Trophoblast cell (in vitro differentiated cells and primary cell): ENCODE measurements at regions not wholly inside any gene's neighbourhood (a gene's known extent, or its start where the extent isn't known, plus 50 kb on each side); places are given as distances from the start of the nearest gene placed in this dataset.
A peak's percentile ranks its signal among the peaks of the same experiment; 100 is the strongest.

Experiments used
- DNase-seq, 2 donors: peaks; one replicate each; pipeline ENCODE4 v3.0.0-alpha.2; 2016
- H2AFZ ChIP-seq: 2 replicates; pipeline ENCODE4 v1.6.1; 2013; ENCODE audit warnings: low read length, moderate library complexity, mild to moderate bottlenecking; ENCODE audit not compliant: insufficient read depth, poor library complexity
- H2AK5ac ChIP-seq: 2 replicates; pipeline ENCODE4 v1.6.1; 2013; ENCODE audit warnings: mild to moderate bottlenecking, low read length
- H2BK120ac ChIP-seq: 2 replicates; pipeline ENCODE4 v1.6.1; 2013; ENCODE audit warnings: low read length, mild to moderate bottlenecking, moderate library complexity; ENCODE audit not compliant: insufficient read depth, poor library complexity
- H2BK12ac ChIP-seq: 2 replicates; pipeline ENCODE4 v1.6.1; 2013; ENCODE audit warnings: mild to moderate bottlenecking, low read length, moderate library complexity
- H2BK5ac ChIP-seq: 2 replicates; pipeline ENCODE4 v1.6.1; 2013; ENCODE audit warnings: low read length, low read depth, moderate library complexity, mild to moderate bottlenecking; ENCODE audit not compliant: poor library complexity
- H3K14ac ChIP-seq: 2 replicates; pipeline ENCODE4 v1.6.1; 2013; ENCODE audit warnings: mild to moderate bottlenecking, low read length
- H3K18ac ChIP-seq: 2 replicates; pipeline ENCODE4 v1.6.1; 2013; ENCODE audit warnings: mild to moderate bottlenecking, low read length
- H3K23ac ChIP-seq: 2 replicates; pipeline ENCODE4 v1.6.1; 2013; ENCODE audit warnings: low read length
- H3K27ac ChIP-seq: 2 replicates; pipeline ENCODE4 v1.5.1; 2013; ENCODE audit warnings: low read depth, mild to moderate bottlenecking, inconsistent platforms, low read length, moderate library complexity
- H3K27me3 ChIP-seq: 2 replicates; pipeline ENCODE4 v1.6.1; 2013; ENCODE audit warnings: inconsistent platforms, mild to moderate bottlenecking, low read length, moderate library complexity; ENCODE audit not compliant: insufficient read depth
- H3K36me3 ChIP-seq, 2 experiments: 1 replicate in 1 of 2; 2 replicates in 1 of 2; pipeline ENCODE4 v1.6.1; 2013; ENCODE audit warnings: low read length in 2 of 2, mild to moderate bottlenecking in 2 of 2, moderate library complexity in 1 of 2; ENCODE audit not compliant: insufficient read depth in 2 of 2, control insufficient read depth in 1 of 2
- H3K4ac ChIP-seq: 2 replicates; pipeline ENCODE4 v1.6.1; 2013; ENCODE audit warnings: low read depth, mild to moderate bottlenecking, low read length, moderate library complexity
- H3K4me1 ChIP-seq, 2 experiments: 1 replicate in 1 of 2; 2 replicates in 1 of 2; pipeline ENCODE4 v1.6.1; 2013; ENCODE audit warnings: low read length in 2 of 2, mild to moderate bottlenecking in 2 of 2, moderate library complexity in 1 of 2; ENCODE audit not compliant: insufficient read depth in 2 of 2, control insufficient read depth in 1 of 2
- H3K4me2 ChIP-seq: 2 replicates; pipeline ENCODE4 v1.6.1; 2013; ENCODE audit warnings: inconsistent platforms, mild to moderate bottlenecking, low read length, moderate library complexity
- H3K4me3 ChIP-seq: 2 replicates; pipeline ENCODE4 v1.5.1; 2013; ENCODE audit warnings: mild to moderate bottlenecking, low read depth, low read length, inconsistent platforms
- H3K79me1 ChIP-seq: one replicate; pipeline ENCODE4 v1.6.1; 2013; ENCODE audit warnings: low read length
- H3K79me2 ChIP-seq: 2 replicates; pipeline ENCODE4 v1.6.1; 2013; ENCODE audit warnings: low read length, mild to moderate bottlenecking; ENCODE audit not compliant: control insufficient read depth, insufficient read depth, poor library complexity
- H3K9ac ChIP-seq: 2 replicates; pipeline ENCODE4 v1.6.1; 2013; ENCODE audit warnings: mild to moderate bottlenecking, low read length
- H3K9me3 ChIP-seq: 2 replicates; pipeline ENCODE4 v1.6.1; 2013; ENCODE audit warnings: low read depth, mild to moderate bottlenecking, control low read depth, inconsistent platforms, low read length; ENCODE audit not compliant: insufficient read depth
- H4K12ac ChIP-seq: 2 replicates; pipeline ENCODE4 v1.6.1; 2013; ENCODE audit warnings: low read depth, mild to moderate bottlenecking, low read length, moderate library complexity
- H4K8ac ChIP-seq: 2 replicates; pipeline ENCODE4 v1.6.1; 2013; ENCODE audit warnings: low read depth, mild to moderate bottlenecking, low read length, moderate library complexity
- H4K91ac ChIP-seq: one replicate; pipeline ENCODE4 v1.6.1; 2013; ENCODE audit warnings: low read depth, mild to moderate bottlenecking, low read length, moderate library complexity
- WGBS: extraction: QIAGEN DNeasy Blood & Tissue Kit; methylation state at CpG from one replicate; pipeline ENCODE4 v1.1.7; 2013; ENCODE audit warnings: missing lambda C conversion rate; ENCODE audit not compliant: insufficient read length, insufficient coverage; ENCODE audit errors: extremely low coverage; 5-methylcytosine and 5-hydroxymethylcytosine counted together

GRCh38 chr15:72927451-72927850 lies 124.8 kb upstream of the NEO1 start:
- Histone ChIP-seq H3K18ac (no peak overlapping the region), H4K12ac (no peak overlapping the region), H3K79me2 (no peaks in the 10 kb centered on the region), H3K4me1 (no peaks in the 10 kb centered on the region), H3K4me2 (no peak overlapping the region), H3K79me1 (no peaks in the 10 kb centered on the region), H3K23ac (no peak overlapping the region), H2AFZ (no peak overlapping the region), H3K4me3 (no peak overlapping the region), H4K91ac (no peak overlapping the region), H3K9ac (no peak overlapping the region), H2BK12ac (no peak overlapping the region), H3K14ac (no peak overlapping the region), H3K4ac (no peak overlapping the region), H4K8ac (no peak overlapping the region), H3K27ac (no peak overlapping the region), H2AK5ac (no peak overlapping the region), H3K27me3 (no peaks in the 10 kb centered on the region), H2BK5ac (no peak overlapping the region), H2BK120ac (no peak overlapping the region), H3K36me3 (no peaks in the 10 kb centered on the region), H3K9me3 (no peaks in the 10 kb centered on the region)
- no CpG with 5 or more reads among the region's 2 CpGs for WGBS
- no peak for DNase-seq

DNA sequence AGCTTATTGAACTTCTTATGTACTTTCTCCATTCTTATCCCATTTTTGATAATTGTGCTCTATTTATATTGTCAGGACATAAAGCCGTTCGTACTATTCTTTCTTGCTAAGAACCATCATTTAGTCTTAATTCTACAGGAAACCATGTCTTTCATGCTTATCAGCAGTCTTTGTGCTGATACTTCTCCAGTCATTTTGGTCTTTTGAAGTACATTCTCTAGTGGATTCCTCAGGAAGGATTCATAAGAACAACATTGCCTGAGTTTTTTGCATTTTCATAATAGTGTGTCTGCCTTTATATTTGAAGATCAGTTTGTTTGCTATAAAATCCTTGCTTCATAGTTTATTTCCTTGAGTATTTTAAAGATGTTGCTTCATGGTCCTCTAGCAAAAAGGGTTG lies 126.6 kb upstream of the NEO1 start:
- H3K4me3 ChIP-seq: no peak overlapping the region
- no peak overlapping the region for H2BK5ac ChIP-seq
- H3K18ac ChIP-seq: no peak overlapping the region
- H3K4ac ChIP-seq: no peak overlapping the region
- no peak overlapping the region for H3K23ac ChIP-seq
- no peak overlapping the region for H4K8ac ChIP-seq
- no peaks in the 10 kb centered on the region for H3K27me3 ChIP-seq
- no peak overlapping the region for H3K14ac ChIP-seq
- no peaks in the 10 kb centered on the region for H3K79me2 ChIP-seq
- H3K27ac ChIP-seq: no peak overlapping the region
- H2AK5ac ChIP-seq: no peak overlapping the region
- H3K79me1 ChIP-seq: no peaks in the 10 kb centered on the region
- no peak overlapping the region for H3K4me2 ChIP-seq
- H4K12ac ChIP-seq: no peak overlapping the region
- no peak overlapping the region for H2BK12ac ChIP-seq
- DNase-seq: peak in 1 of 2 donors; percentile 40
- H4K91ac ChIP-seq: no peak overlapping the region
- no peak overlapping the region for H3K9ac ChIP-seq
- H3K4me1 ChIP-seq: no peaks in the 10 kb centered on the region
- H2BK120ac ChIP-seq: no peak overlapping the region
- no CpG with 5 or more reads among the region's 2 CpGs for WGBS
- H3K36me3 ChIP-seq: no peaks in the 10 kb centered on the region
- H2AFZ ChIP-seq: no peak overlapping the region
- H3K9me3 ChIP-seq: no peaks in the 10 kb centered on the region

DNA sequence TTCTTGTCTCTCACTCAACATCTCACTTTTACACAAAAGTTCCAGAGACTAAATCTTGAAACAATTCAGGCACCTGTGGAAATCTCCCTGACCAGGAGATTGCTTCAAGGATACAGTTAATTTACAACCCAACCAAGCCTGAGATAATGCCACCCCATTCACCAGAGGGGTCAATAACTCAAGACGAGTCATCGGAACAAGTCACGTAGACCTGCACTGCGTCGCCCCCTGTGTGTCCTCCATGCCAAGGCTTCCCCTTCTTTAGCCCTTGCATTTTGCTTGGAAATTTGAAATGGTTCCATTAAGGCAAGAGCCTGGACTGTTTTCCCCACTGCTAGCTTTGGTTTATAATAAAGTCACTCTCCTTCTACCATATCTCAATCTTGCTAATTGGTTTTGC lies 129.0 kb upstream of the NEO1 start:
- WGBS: no CpG with 5 or more reads among the region's 5 CpGs

DNA sequence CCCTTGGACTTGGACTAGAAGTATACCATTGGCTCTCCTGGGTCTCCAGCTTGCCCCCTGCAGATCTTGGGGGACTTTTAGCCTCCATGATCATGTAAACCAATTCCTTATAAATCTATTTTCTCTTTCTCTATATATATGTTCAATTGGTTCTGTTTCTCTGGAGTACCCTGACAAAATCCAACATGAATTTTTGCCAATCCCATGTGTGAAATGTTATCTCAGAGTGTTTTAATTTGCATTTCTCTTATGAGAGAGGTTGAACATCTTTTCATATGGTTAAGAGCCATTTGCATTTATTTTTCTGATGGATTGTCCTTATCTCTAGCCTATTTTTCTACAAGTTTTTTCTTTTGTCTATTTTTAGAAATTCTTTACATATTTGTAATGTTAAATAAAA lies 131.7 kb upstream of the NEO1 start:
- Histone ChIP-seq H4K8ac (no peak overlapping the region), H3K4me2 (no peak overlapping the region), H3K14ac (no peak overlapping the region), H3K4ac (no peak overlapping the region), H3K27ac (no peak overlapping the region), H3K79me2 (no peaks in the 10 kb centered on the region), H4K12ac (no peak overlapping the region), H3K18ac (no peak overlapping the region), H3K23ac (no peak overlapping the region), H2BK5ac (no peak overlapping the region), H3K27me3 (no peaks in the 10 kb centered on the region), H3K79me1 (no peaks in the 10 kb centered on the region), H3K9me3 (no peaks in the 10 kb centered on the region), H4K91ac (no peak overlapping the region), H2AFZ (no peak overlapping the region), H3K4me1 (no peaks in the 10 kb centered on the region), H3K9ac (no peak overlapping the region), H2BK12ac (no peak overlapping the region), H2BK120ac (no peak overlapping the region), H3K4me3 (no peak overlapping the region), H2AK5ac (no peak overlapping the region), H3K36me3 (no peaks in the 10 kb centered on the region)
- DNase-seq: no peak

More for the DNA sequence above, 129.0 kb upstream of the NEO1 start:
- no peak overlapping the region for H3K4me2 ChIP-seq
- no peak overlapping the region for H3K14ac ChIP-seq
- no peak overlapping the region for H2BK5ac ChIP-seq
- H2BK12ac ChIP-seq: no peak overlapping the region
- H2AFZ ChIP-seq: no peak overlapping the region
- H4K91ac ChIP-seq: no peak overlapping the region
- no peaks in the 10 kb centered on the region for H3K79me1 ChIP-seq
- H3K9ac ChIP-seq: no peak overlapping the region
- H3K18ac ChIP-seq: no peak overlapping the region
- no peak overlapping the region for H2BK120ac ChIP-seq
- no peaks in the 10 kb centered on the region for H3K27me3 ChIP-seq
- no peak for DNase-seq
- H3K23ac ChIP-seq: no peak overlapping the region
- H3K36me3 ChIP-seq: no peaks in the 10 kb centered on the region
- H2AK5ac ChIP-seq: no peak overlapping the region
- H4K12ac ChIP-seq: no peak overlapping the region
- no peak overlapping the region for H3K4me3 ChIP-seq
- H3K27ac ChIP-seq: no peak overlapping the region
- H3K9me3 ChIP-seq: no peaks in the 10 kb centered on the region
- no peak overlapping the region for H3K4ac ChIP-seq
- no peaks in the 10 kb centered on the region for H3K79me2 ChIP-seq
- H3K4me1 ChIP-seq: no peaks in the 10 kb centered on the region
- no peak overlapping the region for H4K8ac ChIP-seq
